ENCODE measurements at regions not wholly inside any gene's neighbourhood (a gene's known extent, or its start where the extent isn't known, plus 50 kb on each side); places are given as distances from the start of the nearest gene placed in this dataset.
"Not testable (repeated sequence)": the region's sequence is repeated elsewhere in the genome, so short reads cannot be mapped to it uniquely, and the experiment has no call there.

DNA sequence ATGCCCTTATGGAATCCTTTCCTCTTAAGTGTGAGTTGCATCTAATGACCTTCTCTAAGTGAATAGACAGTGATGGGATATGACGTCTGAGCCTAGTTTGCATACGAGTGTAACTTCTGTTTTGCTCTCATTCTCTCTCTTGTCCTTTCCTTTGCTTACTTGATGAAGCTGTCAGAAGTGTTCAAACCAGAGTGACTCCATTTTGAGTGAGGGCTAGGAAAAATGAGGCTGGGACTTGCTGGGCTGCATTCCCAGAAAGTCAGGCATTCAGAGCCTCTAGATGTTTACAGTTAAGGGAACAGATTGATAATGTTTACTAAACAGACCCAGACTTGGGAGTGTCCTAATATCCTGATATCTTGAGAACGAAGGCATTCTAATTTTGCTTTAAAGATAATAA is 311.2 kb upstream of the SOX4 start:
- not testable (repeated sequence) for DNase-seq (ENCODE audit: low read depth); H3K4me3 ChIP-seq (ENCODE audit: low read depth, low read length)

DNA sequence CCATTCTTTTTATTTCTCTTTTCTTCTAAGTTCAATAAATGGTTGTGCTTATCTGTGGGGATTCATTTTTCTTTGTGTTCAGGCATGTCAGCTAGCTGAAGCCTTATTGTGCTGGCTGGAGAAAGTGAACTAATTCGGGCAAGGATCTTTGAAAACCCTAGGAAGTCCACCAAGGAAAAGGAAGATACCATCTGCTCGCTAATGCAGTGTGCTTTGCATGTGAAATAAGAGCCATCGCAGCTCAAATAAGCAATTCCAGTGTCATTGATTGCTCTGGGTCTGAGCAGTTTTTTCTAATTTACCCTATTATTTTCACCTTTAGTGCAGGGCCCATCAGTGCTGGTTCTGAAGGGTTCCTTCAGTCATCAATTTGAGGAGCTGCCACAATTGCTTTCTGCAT is 309.4 kb upstream of the SOX4 start:
- H3K4me3 ChIP-seq (ENCODE audit: low read depth, low read length): no peak overlapping the region
- no peak for DNase-seq (ENCODE audit: low read depth)

GRCh38 chr6:21284706-21285105 is 308.8 kb upstream of the SOX4 start:
- H3K4me3 ChIP-seq (ENCODE audit: low read depth, low read length): no peak overlapping the region
- TF ChIP-seq, protein P1, sequence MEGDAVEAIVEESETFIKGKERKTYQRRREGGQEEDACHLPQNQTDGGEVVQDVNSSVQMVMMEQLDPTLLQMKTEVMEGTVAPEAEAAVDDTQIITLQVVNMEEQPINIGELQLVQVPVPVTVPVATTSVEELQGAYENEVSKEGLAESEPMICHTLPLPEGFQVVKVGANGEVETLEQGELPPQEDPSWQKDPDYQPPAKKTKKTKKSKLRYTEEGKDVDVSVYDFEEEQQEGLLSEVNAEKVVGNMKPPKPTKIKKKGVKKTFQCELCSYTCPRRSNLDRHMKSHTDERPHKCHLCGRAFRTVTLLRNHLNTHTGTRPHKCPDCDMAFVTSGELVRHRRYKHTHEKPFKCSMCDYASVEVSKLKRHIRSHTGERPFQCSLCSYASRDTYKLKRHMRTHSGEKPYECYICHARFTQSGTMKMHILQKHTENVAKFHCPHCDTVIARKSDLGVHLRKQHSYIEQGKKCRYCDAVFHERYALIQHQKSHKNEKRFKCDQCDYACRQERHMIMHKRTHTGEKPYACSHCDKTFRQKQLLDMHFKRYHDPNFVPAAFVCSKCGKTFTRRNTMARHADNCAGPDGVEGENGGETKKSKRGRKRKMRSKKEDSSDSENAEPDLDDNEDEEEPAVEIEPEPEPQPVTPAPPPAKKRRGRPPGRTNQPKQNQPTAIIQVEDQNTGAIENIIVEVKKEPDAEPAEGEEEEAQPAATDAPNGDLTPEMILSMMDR (IDR thresholded peaks at IDR 0.05; ENCODE audit: low read depth, low read length, missing control alignments): no peak
- DNase-seq (ENCODE audit: low read depth): no peak

More for the DNA sequence above, 309.4 kb upstream of the SOX4 start:
- TF ChIP-seq, protein P1 (IDR thresholded peaks at IDR 0.05; ENCODE audit: low read depth, low read length, missing control alignments): no peak

GRCh38 chr6:21294144-21294543 is 299.4 kb upstream of the SOX4 start:
- no peak overlapping the region for H3K4me3 ChIP-seq (ENCODE audit: low read depth, low read length)
- DNase-seq (ENCODE audit: low read depth): no peak
- TF ChIP-seq, protein P1 (IDR thresholded peaks at IDR 0.05; ENCODE audit: low read depth, low read length, missing control alignments): no peak

DNA sequence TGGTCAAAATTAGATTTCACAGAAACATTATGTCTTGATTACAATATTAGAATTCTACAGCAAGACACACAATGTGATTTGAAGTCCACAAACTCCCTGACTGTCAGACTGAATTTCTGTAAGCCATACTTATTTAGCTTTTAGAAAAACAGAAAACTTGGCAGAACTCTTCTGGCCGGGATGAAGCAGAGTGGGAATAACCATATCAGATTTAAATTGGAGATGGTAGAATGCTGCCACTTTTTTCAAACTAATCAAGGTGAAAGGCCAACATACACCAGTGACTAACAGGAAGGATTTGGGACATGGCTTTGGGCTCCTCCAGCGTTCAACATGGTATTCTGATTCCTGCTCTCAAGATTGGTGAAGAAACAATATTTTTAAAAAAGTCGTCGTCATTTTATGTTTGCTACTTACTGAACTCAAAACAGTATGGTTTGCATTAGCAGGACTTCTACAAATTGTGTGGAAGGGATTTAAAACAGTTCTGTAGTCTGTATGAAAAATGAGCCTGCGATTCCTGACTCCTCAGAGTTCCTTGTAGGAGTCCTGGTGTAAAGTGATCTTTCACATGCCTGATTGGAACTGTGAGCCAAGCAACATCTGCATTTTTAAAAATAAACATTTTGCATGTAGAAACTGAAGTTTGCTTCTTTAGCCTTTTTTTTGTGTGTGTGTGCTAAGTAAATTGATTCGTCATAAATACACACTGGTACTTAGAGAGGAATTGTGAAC is 297.9 kb upstream of the SOX4 start:
- TF ChIP-seq, protein P1 (IDR thresholded peaks at IDR 0.05; ENCODE audit: low read depth, low read length, missing control alignments): no peak
- DNase-seq (ENCODE audit: low read depth): no peak
- no peak overlapping the region for H3K4me3 ChIP-seq (ENCODE audit: low read depth, low read length)

DNA sequence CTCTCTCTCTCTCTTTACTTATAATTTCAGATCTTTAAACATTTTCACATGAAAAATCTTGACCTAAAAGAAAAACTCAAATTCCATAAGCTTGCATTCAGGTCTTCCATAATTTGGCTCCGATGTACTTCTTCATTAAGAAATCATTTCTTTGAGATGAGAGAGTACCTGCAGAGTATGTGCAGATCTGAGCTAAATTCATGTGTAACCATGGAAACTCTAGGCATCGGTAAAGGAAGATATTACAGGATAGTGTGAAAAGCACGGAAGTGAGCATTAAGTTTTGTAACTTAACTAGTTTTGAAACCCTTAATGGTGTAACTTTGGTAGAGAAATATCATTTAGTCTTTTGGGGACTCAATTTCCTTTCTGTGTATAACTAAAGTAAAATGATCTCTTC is 295.9 kb upstream of the SOX4 start:
- TF ChIP-seq, protein P1 (IDR thresholded peaks at IDR 0.05; ENCODE audit: low read depth, low read length, missing control alignments): no peak
- H3K4me3 ChIP-seq (ENCODE audit: low read depth, low read length): no peak overlapping the region
- no peak for DNase-seq (ENCODE audit: low read depth)

GRCh38 chr6:21299216-21299615 is 294.3 kb upstream of the SOX4 start:
- TF ChIP-seq, protein P1 (IDR thresholded peaks at IDR 0.05; ENCODE audit: low read depth, low read length, missing control alignments): no peak
- no peak for DNase-seq (ENCODE audit: low read depth)
- H3K4me3 ChIP-seq (ENCODE audit: low read depth, low read length): no peak overlapping the region
